ENCODE measurements at regions not wholly inside any gene's neighbourhood (a gene's known extent, or its start where the extent isn't known, plus 50 kb on each side); places are given as distances from the start of the nearest gene placed in this dataset.

GRCh38 chr22:26983311-26983710, 325.9 kb downstream of the MIAT start:
- no peak for TF ChIP-seq POLR2AphosphoS5 (IDR thresholded peaks at IDR 0.05; ENCODE audit: insufficient read depth in 1 of 2, low read depth in 1 of 2)
- no peak for TF ChIP-seq CTCF (IDR thresholded peaks at IDR 0.05)

Measured in vagina (tissue), 2 donors.